ENCODE measurements at regions not wholly inside any gene's neighbourhood (a gene's known extent, or its start where the extent isn't known, plus 50 kb on each side); places are given as distances from the start of the nearest gene placed in this dataset.

DNA sequence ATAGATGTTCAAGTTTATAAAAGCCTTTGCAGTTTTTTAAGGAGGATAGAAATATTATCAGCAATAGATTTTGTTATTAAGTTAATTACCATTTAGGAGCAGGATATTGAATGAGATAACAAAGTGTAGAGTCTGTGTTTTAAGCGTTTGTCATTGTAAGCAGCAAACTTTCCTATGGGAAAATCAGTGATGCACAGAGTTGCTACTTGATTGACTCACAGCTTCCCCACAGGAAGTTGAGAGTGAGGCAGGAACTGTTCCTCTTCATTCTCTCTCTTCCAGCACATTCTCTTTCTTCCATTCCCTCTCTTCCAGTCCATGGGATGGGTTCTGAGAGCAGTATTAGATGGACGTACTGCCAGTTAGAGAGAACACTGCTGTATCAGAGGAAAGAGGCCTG lies 867.7 kb upstream of the AGA start:
- Histone ChIP-seq H3K4me2 (ENCODE audit: low read depth, low read length) (no peak overlapping the region), H3K4me1 (ENCODE audit: low read length) (no peaks in the 10 kb centered on the region), H3K79me2 (ENCODE audit: low read length) (no peaks in the 10 kb centered on the region), H3K4me3 (ENCODE audit: low read length) (no peak overlapping the region), H2AFZ (ENCODE audit: low read length) (no peak overlapping the region), H3F3A (ENCODE audit: insufficient read depth, low read length) (no peaks in the 10 kb centered on the region; the same call in 1 of the 2 replicates), H3K9ac (ENCODE audit: low read length) (no peak overlapping the region), H3K36me3 (replicated peaks; ENCODE audit: insufficient read depth, low read length) (no peaks in the 10 kb centered on the region), H4K20me1 (ENCODE audit: insufficient read depth, low read length) (no peaks in the 10 kb centered on the region), H3K9me2 (replicated peaks; ENCODE audit: insufficient read depth, low read length) (no peaks in the 10 kb centered on the region), H3K27ac (ENCODE audit: low read length) (no peak overlapping the region), H3K27me3 (replicated peaks; ENCODE audit: insufficient read depth, low read length) (no peaks in the 10 kb centered on the region), H3K9me3 (replicated peaks; ENCODE audit: insufficient read depth, low read length) (no peaks in the 10 kb centered on the region; the same call in 1 of the 2 replicates)
- no peak for TF ChIP-seq EZH2 (optimal IDR thresholded peaks at IDR 0.05; ENCODE audit: low read depth, low read length)
- DNase-seq = no peak

DNA sequence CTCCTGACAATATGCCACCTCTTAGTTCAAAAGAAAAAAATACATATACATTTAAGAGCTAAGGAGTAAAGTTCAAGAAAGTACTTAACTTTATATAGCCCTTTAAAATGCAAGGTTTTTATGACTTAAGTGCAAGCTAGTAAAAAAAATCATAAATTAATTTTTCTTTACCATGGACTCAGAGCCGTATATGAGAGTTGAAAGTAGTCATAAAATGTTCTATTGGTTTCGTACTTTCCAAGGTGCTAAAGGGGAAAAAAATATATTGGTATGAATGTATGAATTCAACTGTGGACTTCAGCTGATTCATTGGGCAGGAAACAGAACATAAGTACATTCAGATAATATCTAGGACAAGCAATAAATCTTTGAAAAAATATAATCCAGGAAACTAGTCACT lies 869.8 kb upstream of the AGA start:
- H4K20me1 ChIP-seq (ENCODE audit: insufficient read depth, low read length) = no peaks in the 10 kb centered on the region
- H3F3A ChIP-seq (ENCODE audit: insufficient read depth, low read length) = peaks cover 5% of the 10 kb centered on the region
- H3K27me3 ChIP-seq (replicated peaks; ENCODE audit: insufficient read depth, low read length) = no peaks in the 10 kb centered on the region
- H3K9me2 ChIP-seq (replicated peaks; ENCODE audit: insufficient read depth, low read length) = no peaks in the 10 kb centered on the region
- no peaks in the 10 kb centered on the region; the same call in 1 of the 2 replicates for H3K9me3 ChIP-seq (replicated peaks; ENCODE audit: insufficient read depth, low read length)
- H3K4me2 ChIP-seq (ENCODE audit: low read depth, low read length) = no peak overlapping the region
- no peaks in the 10 kb centered on the region for H3K79me2 ChIP-seq (ENCODE audit: low read length)
- no peak overlapping the region for H2AFZ ChIP-seq (ENCODE audit: low read length)
- H3K27ac ChIP-seq (ENCODE audit: low read length) = no peak overlapping the region
- no peak overlapping the region for H3K4me3 ChIP-seq (ENCODE audit: low read length)
- TF ChIP-seq EZH2phosphoT487 (IDR thresholded peaks at IDR 0.05; ENCODE audit: low read length) (no peak), EZH2 (optimal IDR thresholded peaks at IDR 0.05; ENCODE audit: low read depth, low read length) (no peak)
- TF ChIP-seq, protein P1, sequence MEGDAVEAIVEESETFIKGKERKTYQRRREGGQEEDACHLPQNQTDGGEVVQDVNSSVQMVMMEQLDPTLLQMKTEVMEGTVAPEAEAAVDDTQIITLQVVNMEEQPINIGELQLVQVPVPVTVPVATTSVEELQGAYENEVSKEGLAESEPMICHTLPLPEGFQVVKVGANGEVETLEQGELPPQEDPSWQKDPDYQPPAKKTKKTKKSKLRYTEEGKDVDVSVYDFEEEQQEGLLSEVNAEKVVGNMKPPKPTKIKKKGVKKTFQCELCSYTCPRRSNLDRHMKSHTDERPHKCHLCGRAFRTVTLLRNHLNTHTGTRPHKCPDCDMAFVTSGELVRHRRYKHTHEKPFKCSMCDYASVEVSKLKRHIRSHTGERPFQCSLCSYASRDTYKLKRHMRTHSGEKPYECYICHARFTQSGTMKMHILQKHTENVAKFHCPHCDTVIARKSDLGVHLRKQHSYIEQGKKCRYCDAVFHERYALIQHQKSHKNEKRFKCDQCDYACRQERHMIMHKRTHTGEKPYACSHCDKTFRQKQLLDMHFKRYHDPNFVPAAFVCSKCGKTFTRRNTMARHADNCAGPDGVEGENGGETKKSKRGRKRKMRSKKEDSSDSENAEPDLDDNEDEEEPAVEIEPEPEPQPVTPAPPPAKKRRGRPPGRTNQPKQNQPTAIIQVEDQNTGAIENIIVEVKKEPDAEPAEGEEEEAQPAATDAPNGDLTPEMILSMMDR (IDR thresholded peaks at IDR 0.05; ENCODE audit: low read length) = no peak
- no peaks in the 10 kb centered on the region for H3K36me3 ChIP-seq (replicated peaks; ENCODE audit: insufficient read depth, low read length)
- no peak for DNase-seq
- H3K4me1 ChIP-seq (ENCODE audit: low read length) = peaks cover 8% of the 10 kb centered on the region
- no peak overlapping the region for H3K9ac ChIP-seq (ENCODE audit: low read length)

DNA sequence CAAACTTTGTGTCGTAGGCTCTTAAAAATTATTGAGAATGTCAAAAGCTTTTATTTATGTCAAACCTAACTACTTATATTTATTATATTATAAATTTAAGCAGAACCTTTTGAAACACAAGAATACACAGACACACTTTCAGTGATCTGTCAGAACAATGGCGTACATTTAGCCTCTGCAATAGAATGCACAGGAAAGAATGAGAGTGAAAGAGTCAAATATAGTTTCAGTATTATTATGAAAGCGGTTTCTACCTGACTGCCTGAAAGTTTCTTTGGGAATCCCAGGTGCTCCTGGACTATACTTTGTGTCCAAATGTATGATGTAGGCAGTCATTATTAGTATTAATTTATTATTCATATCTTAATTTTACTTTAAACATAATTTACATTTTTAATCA lies 872.0 kb upstream of the AGA start:
- no peak for TF ChIP-seq EZH2phosphoT487 (IDR thresholded peaks at IDR 0.05; ENCODE audit: low read length)
- no peak for TF ChIP-seq EZH2 (optimal IDR thresholded peaks at IDR 0.05; ENCODE audit: low read depth, low read length)
- TF ChIP-seq, protein P1 (IDR thresholded peaks at IDR 0.05; ENCODE audit: low read length) = no peak
- Histone ChIP-seq H3K9me3 (replicated peaks; ENCODE audit: insufficient read depth, low read length) (no peaks in the 10 kb centered on the region; the same call in 1 of the 2 replicates), H3K27ac (ENCODE audit: low read length) (no peak overlapping the region), H3K4me2 (ENCODE audit: low read depth, low read length) (no peak overlapping the region), H3K27me3 (replicated peaks; ENCODE audit: insufficient read depth, low read length) (no peaks in the 10 kb centered on the region), H3K36me3 (replicated peaks; ENCODE audit: insufficient read depth, low read length) (no peaks in the 10 kb centered on the region), H3F3A (ENCODE audit: insufficient read depth, low read length) (peaks cover 5% of the 10 kb centered on the region), H3K79me2 (ENCODE audit: low read length) (no peaks in the 10 kb centered on the region), H4K20me1 (ENCODE audit: insufficient read depth, low read length) (no peaks in the 10 kb centered on the region), H3K4me3 (ENCODE audit: low read length) (no peak overlapping the region), H3K4me1 (ENCODE audit: low read length) (peaks cover 13% of the 10 kb centered on the region), H3K9me2 (replicated peaks; ENCODE audit: insufficient read depth, low read length) (no peaks in the 10 kb centered on the region), H2AFZ (ENCODE audit: low read length) (no peak overlapping the region), H3K9ac (ENCODE audit: low read length) (no peak overlapping the region)
- DNase-seq = peak; percentile 44

DNA sequence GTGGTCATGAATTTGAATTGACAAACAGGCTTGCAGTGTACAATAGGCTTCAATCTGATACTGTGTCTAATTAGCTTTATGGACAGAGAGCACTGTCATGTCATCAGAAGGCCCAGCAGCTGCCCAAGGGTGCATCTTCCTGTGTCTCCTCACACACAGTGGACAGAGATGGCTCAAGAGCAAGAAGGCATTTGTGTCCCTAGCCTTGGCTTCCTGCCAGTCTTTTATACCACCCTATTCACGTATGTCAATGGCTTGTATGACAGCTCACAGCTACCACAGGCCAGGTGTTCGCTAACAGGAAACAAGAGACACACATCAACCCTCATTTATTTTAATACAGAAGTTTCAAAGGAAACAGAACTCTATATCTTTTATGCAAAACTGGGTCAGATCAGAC lies 874.0 kb upstream of the AGA start:
- H3K9me3 ChIP-seq (replicated peaks; ENCODE audit: insufficient read depth, low read length) = no peaks in the 10 kb centered on the region
- H3K9me2 ChIP-seq (replicated peaks; ENCODE audit: insufficient read depth, low read length) = no peaks in the 10 kb centered on the region
- peak overlapping the region; percentile 10; the same call in 1 of the 2 replicates for H3K4me2 ChIP-seq (ENCODE audit: low read depth, low read length)
- DNase-seq = peak; percentile 92
- no peaks in the 10 kb centered on the region for H3K79me2 ChIP-seq (ENCODE audit: low read length)
- H3F3A ChIP-seq (ENCODE audit: insufficient read depth, low read length) = peaks cover 5% of the 10 kb centered on the region
- no peak overlapping the region for H3K4me3 ChIP-seq (ENCODE audit: low read length)
- H3K4me1 ChIP-seq (ENCODE audit: low read length) = peaks cover 13% of the 10 kb centered on the region
- no peaks in the 10 kb centered on the region for H4K20me1 ChIP-seq (ENCODE audit: insufficient read depth, low read length)
- TF ChIP-seq, protein P1 (IDR thresholded peaks at IDR 0.05; ENCODE audit: low read length) = no peak
- TF ChIP-seq EZH2 (optimal IDR thresholded peaks at IDR 0.05; ENCODE audit: low read depth, low read length) (no peak), EZH2phosphoT487 (IDR thresholded peaks at IDR 0.05; ENCODE audit: low read length) (no peak)
- H3K27ac ChIP-seq (ENCODE audit: low read length) = peak overlapping the region; percentile 21; the same call in 1 of the 2 replicates
- no peak overlapping the region for H2AFZ ChIP-seq (ENCODE audit: low read length)
- no peaks in the 10 kb centered on the region for H3K27me3 ChIP-seq (replicated peaks; ENCODE audit: insufficient read depth, low read length)
- H3K36me3 ChIP-seq (replicated peaks; ENCODE audit: insufficient read depth, low read length) = no peaks in the 10 kb centered on the region
- H3K9ac ChIP-seq (ENCODE audit: low read length) = no peak overlapping the region

All from MM.1S (cell line).